GM12878 (cell line): ENCODE measurements at regions not wholly inside any gene's neighbourhood (a gene's known extent, or its start where the extent isn't known, plus 50 kb on each side); places are given as distances from the start of the nearest gene placed in this dataset.

Source experiments
- ATAC-seq: fragments of 200-7000 bp; cut with Tn5 transposase; 3 replicates; pipeline ENCODE4 v1.9.1; 2020; ENCODE audit warnings: mild to moderate bottlenecking, moderate library complexity
- BruUV-seq: library from RNA; stranded (reverse); fragments of 400-500 nt; replicated peaks from 2 replicates; lab custom pipeline; 2021; lab: Mats Ljungman, UMichigan
- CTCF ChIA-PET: fragments of 300-600 bp; sonication (Branson Sonifier 250); formaldehyde crosslinking; extraction: SDS; loops from one replicate; lab custom pipeline; 2021; ENCODE audit warnings: inconsistent platforms; lab: Yijun Ruan, JAX
- POLR2A ChIA-PET: fragments of 350-600 bp; formaldehyde crosslinking; extraction: SDS; loops from one replicate; lab custom pipeline; 2021; ENCODE audit warnings: inconsistent platforms; lab: Charles Lee
- RAD21 ChIA-PET: fragments of 300-600 bp; sonication (Branson Sonifier 250); formaldehyde crosslinking; loops from one replicate; lab custom pipeline; 2023; ENCODE audit warnings: antibody characterized with exemption; ENCODE audit not compliant: unreplicated experiment; lab: Charles Lee
- SMC1A ChIA-PET: fragments of 300-600 bp; sonication (Branson Sonifier 250); formaldehyde crosslinking; loops from one replicate; lab custom pipeline; 2023; ENCODE audit not compliant: unreplicated experiment, uncharacterized antibody; lab: Charles Lee
- DNase-seq: peaks from one replicate; pipeline ENCODE4 v3.0.0-alpha.2; 2011; ENCODE audit warnings: low read depth, low spot score
- FAIRE-seq: peaks from 3 replicates; lab custom pipeline; 2011; peaks lifted over from hg19 to GRCh38; lab: Jason Lieb, UNC
- H2AFZ ChIP-seq: 2 replicates; pipeline ENCODE4 v1.6.0; 2011; ENCODE audit warnings: low read depth, low read length, control low read depth; ENCODE audit not compliant: control insufficient read depth
- H3K27ac ChIP-seq: 2 replicates; pipeline ENCODE4 v1.5.1; 2011; ENCODE audit warnings: control low read depth; ENCODE audit not compliant: control insufficient read depth, insufficient read depth
- H3K27me3 ChIP-seq, 2 experiments: replicated peaks in 1 of 2; 2 replicates each; pipeline versions ENCODE4 v1.6.0 to v1.6.1; 2011; ENCODE audit warnings: low read length in 1 of 2; ENCODE audit not compliant: control insufficient read depth in 2 of 2, insufficient read depth in 2 of 2
- H3K36me3 ChIP-seq, 2 experiments: 2 replicates each; pipeline ENCODE4 v1.5.1; 2011; ENCODE audit warnings: low read length in 1 of 2; ENCODE audit not compliant: control insufficient read depth in 2 of 2, insufficient read depth in 2 of 2
- H3K4me1 ChIP-seq: 2 replicates; pipeline ENCODE4 v1.6.1; 2011; ENCODE audit warnings: mild to moderate bottlenecking, low read length, moderate library complexity, mixed read lengths; ENCODE audit not compliant: control insufficient read depth, insufficient read depth
- H3K4me2 ChIP-seq: 2 replicates; pipeline ENCODE4 v1.6.0; 2011; ENCODE audit warnings: control low read depth; ENCODE audit not compliant: control insufficient read depth, insufficient read depth
- H3K4me3 ChIP-seq: fragments of 200-600 bp; sonication (generic); 2 replicates; pipeline ENCODE4 v1.5.1; 2016
- H3K79me2 ChIP-seq: 2 replicates; pipeline ENCODE4 v1.6.0; 2011; ENCODE audit warnings: low read length; ENCODE audit not compliant: control insufficient read depth, insufficient read depth
- H3K9ac ChIP-seq: 2 replicates; pipeline ENCODE4 v1.8.0; 2011; ENCODE audit warnings: low read length, control low read depth, mixed read lengths; ENCODE audit not compliant: control insufficient read depth, insufficient read depth
- H3K9me3 ChIP-seq: replicated peaks from 3 replicates; pipeline ENCODE4 v1.5.1; 2011; ENCODE audit warnings: mild to moderate bottlenecking, low read length; ENCODE audit not compliant: control insufficient read depth, insufficient read depth
- H4K20me1 ChIP-seq: 2 replicates; pipeline ENCODE4 v1.6.0; 2011; ENCODE audit not compliant: control insufficient read depth, insufficient read depth
- BRCA1 ChIP-seq: IDR thresholded peaks from 2 replicates; pipeline ENCODE4 v1.6.1; 2011; ENCODE audit warnings: low read depth, low read length, improper control_type of control experiment
- CBFB ChIP-seq: IDR thresholded peaks from 2 replicates; pipeline ENCODE4 v1.6.1; 2016; ENCODE audit warnings: antibody characterized with exemption, low read depth
- HDGF ChIP-seq: fragments of 450-650 bp; IDR thresholded peaks from 2 replicates; pipeline ENCODE4 v1.6.1; 2016; ENCODE audit warnings: antibody characterized with exemption
- HSF1 ChIP-seq: fragments of 150-350 bp; IDR thresholded peaks from 2 replicates; pipeline ENCODE4 v1.6.1; 2014; ENCODE audit warnings: mild to moderate bottlenecking, low read depth, low read length
- MXI1 ChIP-seq: fragments of 150-350 bp; IDR thresholded peaks from 2 replicates; pipeline ENCODE4 v1.6.1; 2011; ENCODE audit warnings: low read depth, mild to moderate bottlenecking, inconsistent platforms, low read length, improper control_type of control experiment
- MYB ChIP-seq: fragments of 150-350 bp; IDR thresholded peaks from 2 replicates; pipeline ENCODE4 v1.6.1; 2014; ENCODE audit warnings: mild to moderate bottlenecking, low read depth, low read length, borderline replicate concordance
- NBN ChIP-seq: fragments of 450-650 bp; IDR thresholded peaks from 2 replicates; pipeline ENCODE4 v1.6.1; 2016
- NFYB ChIP-seq: IDR thresholded peaks from 2 replicates; pipeline ENCODE4 v1.6.1; 2011; ENCODE audit warnings: low read depth, mild to moderate bottlenecking, low read length, improper control_type of control experiment, moderate library complexity; ENCODE audit not compliant: insufficient read depth
- RCOR1 ChIP-seq: conservative IDR thresholded peaks from 2 replicates; pipeline ENCODE4 v1.6.1; 2012; ENCODE audit warnings: low read depth, low read length, improper control_type of control experiment
- SIX5 ChIP-seq: IDR thresholded peaks from 2 replicates; pipeline ENCODE4 v1.6.1; 2011; ENCODE audit warnings: mild to moderate bottlenecking, low read depth, low read length, moderate library complexity; ENCODE audit not compliant: severe bottlenecking
- SMAD1 ChIP-seq: fragments of 450-650 bp; IDR thresholded peaks from 2 replicates; pipeline ENCODE4 v1.6.1; 2018; ENCODE audit warnings: mild to moderate bottlenecking, low read depth; ENCODE audit not compliant: partially characterized antibody
- SP1 ChIP-seq: IDR thresholded peaks from one replicate; pipeline ENCODE4 v1.6.1; 2011; ENCODE audit warnings: low read depth, low read length
- SPI1 ChIP-seq: IDR thresholded peaks from 2 replicates; pipeline ENCODE4 v1.6.1; 2011; ENCODE audit warnings: low read depth, mild to moderate bottlenecking, low read length, moderate library complexity, borderline replicate concordance; ENCODE audit not compliant: insufficient read depth
- ZNF207 ChIP-seq: fragments of 450-650 bp; IDR thresholded peaks from 2 replicates; pipeline ENCODE4 v1.6.1; 2014; ENCODE audit warnings: antibody characterized with exemption, mild to moderate bottlenecking, borderline replicate concordance
- WGBS: methylation state at CpG from one replicate; pipeline ENCODE4 v1.1.6; 2016; ENCODE audit warnings: low lambda C conversion rate; ENCODE audit not compliant: insufficient replicate concordance, insufficient coverage; ENCODE audit errors: missing lambda C conversion rate; 5-methylcytosine and 5-hydroxymethylcytosine counted together
- in situ Hi-C: fragments of 300-500 bp; cut with MboI; formaldehyde crosslinking; loops from 9 replicates; pipeline ENCODE4 v1.14.3; 2018; ENCODE audit warnings: mixed read lengths
- intact Hi-C: fragments of 100-400 bp; cut with micrococcal nuclease; formaldehyde crosslinking; loops from one replicate; pipeline ENCODE4 v1.14.2; 2022; ENCODE audit not compliant: unreplicated experiment
- TF ChIP-seq, protein P1 (sequence below): IDR thresholded peaks from 2 replicates; pipeline ENCODE4 v1.6.1; 2011; ENCODE audit warnings: borderline replicate concordance, low read depth, mild to moderate bottlenecking, moderate library complexity, mixed read lengths, low read length; ENCODE audit not compliant: insufficient read depth; ENCODE audit errors: extremely low read length
- TF ChIP-seq, protein P2 (sequence below): fragments of 450-650 bp; IDR thresholded peaks from 2 replicates; pipeline ENCODE4 v1.6.1; 2017; ENCODE audit warnings: mild to moderate bottlenecking
- TF ChIP-seq, protein P3 (sequence below): fragments of 150-350 bp; IDR thresholded peaks from 2 replicates; pipeline ENCODE4 v1.6.1; 2016; ENCODE audit warnings: low read depth, low read length

- TF ChIP-seq HSF1: no peak
- TF ChIP-seq, protein P1, sequence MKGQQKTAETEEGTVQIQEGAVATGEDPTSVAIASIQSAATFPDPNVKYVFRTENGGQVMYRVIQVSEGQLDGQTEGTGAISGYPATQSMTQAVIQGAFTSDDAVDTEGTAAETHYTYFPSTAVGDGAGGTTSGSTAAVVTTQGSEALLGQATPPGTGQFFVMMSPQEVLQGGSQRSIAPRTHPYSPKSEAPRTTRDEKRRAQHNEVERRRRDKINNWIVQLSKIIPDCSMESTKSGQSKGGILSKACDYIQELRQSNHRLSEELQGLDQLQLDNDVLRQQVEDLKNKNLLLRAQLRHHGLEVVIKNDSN: no peak
- TF ChIP-seq NFYB: no peak
Observed at GRCh38 chr11:121780971-121781370, 328.2 kb upstream of the SORL1-AS1 start (continued).

- WGBS: 14% methylated on average over 3 of the region's 3 CpGs
- Histone ChIP-seq H3K36me3 (no peaks in the 10 kb centered on the region; a peak in 1 of 4 replicates), H3K4me3 (no peak overlapping the region), H3K4me2 (no peak overlapping the region), H4K20me1 (no peaks in the 10 kb centered on the region), H3K27me3 (no peaks in the 10 kb centered on the region; a peak in 1 of 4 replicates), H3K9me3 (no peaks in the 10 kb centered on the region), H3K27ac (no peak overlapping the region), H3K9ac (no peak overlapping the region), H3K79me2 (no peaks in the 10 kb centered on the region), H2AFZ (no peak overlapping the region), H3K4me1 (no peaks in the 10 kb centered on the region)
- ChIA-PET POLR2A (no interaction called here), RAD21 (no interaction called here), SMC1A (no interaction called here), CTCF (no interaction called here)
- no peak for DNase-seq
- in situ Hi-C loops: no loop called here
- intact Hi-C loops: no loop called here
- ATAC-seq: no peak
- FAIRE-seq: no peak
- no TSS peak for BruUV-seq
- TF ChIP-seq BRCA1 (no peak), MYB (no peak), NBN (no peak), SP1 (no peak), CBFB (no peak), RCOR1 (no peak), SIX5 (no peak), ZNF207 (no peak), HDGF (no peak), MXI1 (no peak), SPI1 (no peak), SMAD1 (no peak)
- TF ChIP-seq, protein P2, sequence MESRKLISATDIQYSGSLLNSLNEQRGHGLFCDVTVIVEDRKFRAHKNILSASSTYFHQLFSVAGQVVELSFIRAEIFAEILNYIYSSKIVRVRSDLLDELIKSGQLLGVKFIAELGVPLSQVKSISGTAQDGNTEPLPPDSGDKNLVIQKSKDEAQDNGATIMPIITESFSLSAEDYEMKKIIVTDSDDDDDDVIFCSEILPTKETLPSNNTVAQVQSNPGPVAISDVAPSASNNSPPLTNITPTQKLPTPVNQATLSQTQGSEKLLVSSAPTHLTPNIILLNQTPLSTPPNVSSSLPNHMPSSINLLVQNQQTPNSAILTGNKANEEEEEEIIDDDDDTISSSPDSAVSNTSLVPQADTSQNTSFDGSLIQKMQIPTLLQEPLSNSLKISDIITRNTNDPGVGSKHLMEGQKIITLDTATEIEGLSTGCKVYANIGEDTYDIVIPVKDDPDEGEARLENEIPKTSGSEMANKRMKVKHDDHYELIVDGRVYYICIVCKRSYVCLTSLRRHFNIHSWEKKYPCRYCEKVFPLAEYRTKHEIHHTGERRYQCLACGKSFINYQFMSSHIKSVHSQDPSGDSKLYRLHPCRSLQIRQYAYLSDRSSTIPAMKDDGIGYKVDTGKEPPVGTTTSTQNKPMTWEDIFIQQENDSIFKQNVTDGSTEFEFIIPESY: no peak
- TF ChIP-seq, protein P3, sequence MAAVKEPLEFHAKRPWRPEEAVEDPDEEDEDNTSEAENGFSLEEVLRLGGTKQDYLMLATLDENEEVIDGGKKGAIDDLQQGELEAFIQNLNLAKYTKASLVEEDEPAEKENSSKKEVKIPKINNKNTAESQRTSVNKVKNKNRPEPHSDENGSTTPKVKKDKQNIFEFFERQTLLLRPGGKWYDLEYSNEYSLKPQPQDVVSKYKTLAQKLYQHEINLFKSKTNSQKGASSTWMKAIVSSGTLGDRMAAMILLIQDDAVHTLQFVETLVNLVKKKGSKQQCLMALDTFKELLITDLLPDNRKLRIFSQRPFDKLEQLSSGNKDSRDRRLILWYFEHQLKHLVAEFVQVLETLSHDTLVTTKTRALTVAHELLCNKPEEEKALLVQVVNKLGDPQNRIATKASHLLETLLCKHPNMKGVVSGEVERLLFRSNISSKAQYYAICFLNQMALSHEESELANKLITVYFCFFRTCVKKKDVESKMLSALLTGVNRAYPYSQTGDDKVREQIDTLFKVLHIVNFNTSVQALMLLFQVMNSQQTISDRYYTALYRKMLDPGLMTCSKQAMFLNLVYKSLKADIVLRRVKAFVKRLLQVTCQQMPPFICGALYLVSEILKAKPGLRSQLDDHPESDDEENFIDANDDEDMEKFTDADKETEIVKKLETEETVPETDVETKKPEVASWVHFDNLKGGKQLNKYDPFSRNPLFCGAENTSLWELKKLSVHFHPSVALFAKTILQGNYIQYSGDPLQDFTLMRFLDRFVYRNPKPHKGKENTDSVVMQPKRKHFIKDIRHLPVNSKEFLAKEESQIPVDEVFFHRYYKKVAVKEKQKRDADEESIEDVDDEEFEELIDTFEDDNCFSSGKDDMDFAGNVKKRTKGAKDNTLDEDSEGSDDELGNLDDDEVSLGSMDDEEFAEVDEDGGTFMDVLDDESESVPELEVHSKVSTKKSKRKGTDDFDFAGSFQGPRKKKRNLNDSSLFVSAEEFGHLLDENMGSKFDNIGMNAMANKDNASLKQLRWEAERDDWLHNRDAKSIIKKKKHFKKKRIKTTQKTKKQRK: no peak
Observed at GRCh38 chr11:121777056-121777455, 324.3 kb upstream of the SORL1-AS1 start.
